CD4-positive, alpha-beta T cell (primary cell): ENCODE measurements at regions not wholly inside any gene's neighbourhood (a gene's known extent, or its start where the extent isn't known, plus 50 kb on each side); places are given as distances from the start of the nearest gene placed in this dataset.
"Not testable (repeated sequence)": the region's sequence is repeated elsewhere in the genome, so short reads cannot be mapped to it uniquely, and the experiment has no call there.

Source experiments
- ATAC-seq: fragments of 200-7000 bp; cut with Tn5 transposase; one replicate; pipeline ENCODE4 v1.10.0; 2022; ENCODE audit warnings: mild to moderate bottlenecking; ENCODE audit not compliant: poor library complexity
- CTCF ChIA-PET: fragments of 350-600 bp; sonication (Branson Sonifier 250); formaldehyde crosslinking; loops from one replicate; lab custom pipeline; 2021; ENCODE audit warnings: antibody characterized with exemption, inconsistent platforms; lab: Charles Lee
- POLR2A ChIA-PET: fragments of 350-600 bp; sonication (Branson Sonifier 250); formaldehyde crosslinking; loops from one replicate; lab custom pipeline; 2021; ENCODE audit warnings: antibody characterized with exemption, inconsistent platforms; lab: Charles Lee
- DNase-seq, 14 experiments: peaks; one replicate each; pipeline ENCODE4 v3.0.0-alpha.2; 2013 to 2020; ENCODE audit warnings: mixed read lengths in 2 of 14
- H3K27ac ChIP-seq, 2 donors: one replicate each; pipeline versions ENCODE4 v1.5.1 to v1.7.0; 2013; ENCODE audit warnings: low read length in 2 of 2, low read depth in 1 of 2, mild to moderate bottlenecking in 1 of 2
- H3K27me3 ChIP-seq, 2 experiments: 1 replicate in 1 of 2; 2 replicates in 1 of 2; pipeline versions ENCODE4 v1.6.1 to v1.7.0; 2013; ENCODE audit warnings: low read length in 2 of 2, control low read depth in 1 of 2, mild to moderate bottlenecking in 1 of 2, moderate library complexity in 1 of 2; ENCODE audit not compliant: insufficient read depth in 2 of 2, control insufficient read depth in 1 of 2
- H3K36me3 ChIP-seq: one replicate; pipeline ENCODE4 v1.6.1; 2013; ENCODE audit warnings: low read length, control low read depth; ENCODE audit not compliant: insufficient read depth
- H3K4me1 ChIP-seq: one replicate; pipeline ENCODE4 v1.6.1; 2013; ENCODE audit warnings: low read length, control low read depth; ENCODE audit not compliant: insufficient read depth
- H3K4me3 ChIP-seq: one replicate; pipeline ENCODE4 v1.5.1; 2013; ENCODE audit warnings: mild to moderate bottlenecking, low read length, moderate library complexity
- H3K9me3 ChIP-seq, 2 experiments: 1 replicate in 1 of 2; 2 replicates in 1 of 2; pipeline versions ENCODE4 v1.6.1 to v1.7.0; 2013; ENCODE audit warnings: low read length in 2 of 2, mild to moderate bottlenecking in 2 of 2, control low read depth in 1 of 2, moderate library complexity in 1 of 2; ENCODE audit not compliant: control insufficient read depth in 1 of 2, insufficient read depth in 1 of 2
- H3K27ac Mint-ChIP-seq: one replicate; pipeline ENCODE4 v1.8.0; 2020; ENCODE audit warnings: mixed read lengths
- H3K27me3 Mint-ChIP-seq: one replicate; pipeline ENCODE4 v1.8.0; 2021; ENCODE audit warnings: mixed read lengths
- H3K36me3 Mint-ChIP-seq: one replicate; pipeline ENCODE4 v1.8.0; 2021; ENCODE audit warnings: low read depth, mixed read lengths
- H3K4me1 Mint-ChIP-seq: one replicate; pipeline ENCODE4 v1.8.0; 2021; ENCODE audit warnings: low read depth, mixed read lengths
- H3K4me3 Mint-ChIP-seq: one replicate; pipeline ENCODE4 v1.8.0; 2020; ENCODE audit warnings: mild to moderate bottlenecking, mixed read lengths
- H3K9me3 Mint-ChIP-seq: one replicate; pipeline ENCODE4 v1.8.0; 2020; ENCODE audit warnings: mixed read lengths
- CTCF ChIP-seq: fragments of 200-600 bp; IDR thresholded peaks from one replicate; pipeline ENCODE4 v1.8.0; 2022; ENCODE audit warnings: antibody characterized with exemption, mild to moderate bottlenecking
- intact Hi-C, 2 experiments: fragments of 100-400 bp; cut with DNase I in 1 of 2; cut with micrococcal nuclease in 1 of 2; formaldehyde crosslinking; loops; one replicate each; pipeline versions ENCODE4 v1.15.1 to v1.9.0; 2023 to 2025; cut with DNase I, micrococcal nuclease

DNA sequence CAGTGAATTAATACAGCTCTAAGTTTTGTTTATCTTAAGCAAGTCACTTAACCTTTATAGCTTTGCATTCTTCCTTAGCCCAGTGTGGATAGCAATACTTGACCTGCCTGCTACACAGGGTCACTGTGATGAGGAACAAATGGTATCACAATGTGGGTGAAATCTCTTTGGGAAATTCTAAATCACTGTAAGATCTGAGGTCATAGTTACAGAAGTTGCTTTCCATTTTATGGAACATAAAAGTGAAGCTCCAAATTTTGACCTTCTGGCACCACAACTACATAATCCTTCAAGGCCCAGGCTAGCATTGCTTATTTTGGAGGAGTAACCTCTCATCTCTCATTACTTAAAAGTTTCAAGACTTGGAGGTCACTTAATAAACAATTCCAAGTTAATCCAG is 227.7 kb downstream of the USP46 start:
- Mint-ChIP-seq H3K4me3 (no peak overlapping the region), H3K9me3 (no peaks in the 10 kb centered on the region), H3K36me3 (no peaks in the 10 kb centered on the region), H3K4me1 (no peaks in the 10 kb centered on the region), H3K27ac (no peak overlapping the region), H3K27me3 (peaks cover 3% of the 10 kb centered on the region)
- no peak overlapping the region for H3K4me3 ChIP-seq
- ChIA-PET CTCF (no interaction called here), POLR2A (no interaction called here)
- ATAC-seq, result no peak
- H3K27ac ChIP-seq, result no peak overlapping the region
- H3K4me1 ChIP-seq, result no peaks in the 10 kb centered on the region
- no peaks in the 10 kb centered on the region for H3K27me3 ChIP-seq
- intact Hi-C loops, result loop anchor here in 1 of 2 experiments (5.0 kb wide), 1 partner anchor 1336 kb away; no protein-coding TSS in a partner anchor
- H3K9me3 ChIP-seq, result no peaks in the 10 kb centered on the region
- no peak for DNase-seq
- no peak for TF ChIP-seq CTCF
- no peaks in the 10 kb centered on the region for H3K36me3 ChIP-seq

GRCh38 chr4:52431869-52432268 is 227.2 kb downstream of the USP46 start:
- no peak overlapping the region for H3K27ac Mint-ChIP-seq
- Histone ChIP-seq H3K9me3 (no peaks in the 10 kb centered on the region), H3K27ac (no peak overlapping the region), H3K4me1 (no peaks in the 10 kb centered on the region), H3K4me3 (no peak overlapping the region), H3K27me3 (no peaks in the 10 kb centered on the region), H3K36me3 (no peaks in the 10 kb centered on the region)
- H3K36me3 Mint-ChIP-seq, result no peaks in the 10 kb centered on the region
- H3K4me1 Mint-ChIP-seq, result no peaks in the 10 kb centered on the region
- DNase-seq, result no peak
- no peak for ATAC-seq
- ChIA-PET CTCF (interaction anchor here (0.6 kb wide), 1 partner anchor 1027 kb away, joined by 3 read pairs; no protein-coding TSS in a partner anchor), POLR2A (no interaction called here)
- intact Hi-C loops, result loop anchor here in 1 of 2 experiments (5.0 kb wide), 1 partner anchor 1335 kb away; no protein-coding TSS in a partner anchor
- H3K9me3 Mint-ChIP-seq, result no peaks in the 10 kb centered on the region
- H3K27me3 Mint-ChIP-seq, result peaks cover 6% of the 10 kb centered on the region
- H3K4me3 Mint-ChIP-seq, result no peak overlapping the region
- no peak for TF ChIP-seq CTCF

DNA sequence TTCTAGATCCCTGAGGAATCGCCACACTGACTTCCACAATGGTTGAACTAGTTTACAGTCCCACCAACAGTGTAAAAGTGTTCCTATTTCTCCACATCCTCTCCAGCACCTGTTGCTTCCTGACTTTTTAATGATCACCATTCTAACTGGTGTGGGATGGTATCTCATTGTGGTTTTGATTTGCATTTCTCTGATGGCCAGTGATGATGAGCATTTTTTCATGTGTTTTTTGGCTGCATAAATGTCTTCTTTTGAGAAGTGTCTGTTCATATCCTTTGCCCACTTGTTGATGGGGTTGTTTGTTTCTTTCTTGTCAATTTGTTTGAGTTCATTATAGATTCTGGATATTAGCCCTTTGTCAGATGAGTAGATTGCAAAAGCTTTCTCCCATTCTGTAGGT is 216.6 kb downstream of the USP46 start:
- intact Hi-C loops, H3K36me3 ChIP-seq, POLR2A ChIA-PET, H3K27me3 ChIP-seq, H3K36me3 Mint-ChIP-seq, H3K4me1 Mint-ChIP-seq, ATAC-seq, DNase-seq, H3K27me3 Mint-ChIP-seq, H3K9me3 Mint-ChIP-seq, H3K4me3 ChIP-seq, H3K4me3 Mint-ChIP-seq, H3K9me3 ChIP-seq, CTCF ChIA-PET, H3K27ac ChIP-seq, H3K4me1 ChIP-seq, H3K27ac Mint-ChIP-seq: not testable (repeated sequence)

GRCh38 chr4:52472444-52472843 is 186.7 kb downstream of the USP46 start:
- Mint-ChIP-seq H3K27ac (no peak overlapping the region), H3K4me1 (peaks cover 4% of the 10 kb centered on the region), H3K36me3 (no peaks in the 10 kb centered on the region), H3K9me3 (no peaks in the 10 kb centered on the region), H3K4me3 (no peak overlapping the region), H3K27me3 (peaks cover 20% of the 10 kb centered on the region)
- intact Hi-C loops, result no loop called here
- no peaks in the 10 kb centered on the region for H3K9me3 ChIP-seq
- ChIA-PET CTCF (no interaction called here), POLR2A (no interaction called here)
- ATAC-seq (no peak), DNase-seq (no peak)
- no peaks in the 10 kb centered on the region for H3K4me1 ChIP-seq
- H3K4me3 ChIP-seq, result no peak overlapping the region
- peaks cover 0 to 4% of the 10 kb centered on the region in 2 experiments for H3K27me3 ChIP-seq
- TF ChIP-seq CTCF, result no peak
- no peaks in the 10 kb centered on the region for H3K36me3 ChIP-seq
- no peak overlapping the region for H3K27ac ChIP-seq
